Mesothelial cell of epicardium (in vitro differentiated cells): ENCODE measurements at regions not wholly inside any gene's neighbourhood (a gene's known extent, or its start where the extent isn't known, plus 50 kb on each side); places are given as distances from the start of the nearest gene placed in this dataset.

ENCODE experiments used
- DNase-seq, 2 experiments: peaks; one replicate each; pipeline ENCODE4 v3.0.0; 2021; ENCODE audit warnings: low spot score in 2 of 2; ENCODE audit not compliant: unreplicated experiment in 2 of 2
- H3K27ac Mint-ChIP-seq: 2 replicates; pipeline ENCODE4 v1.8.0; 2021; ENCODE audit warnings: mixed read lengths
- H3K27me3 Mint-ChIP-seq: 2 replicates; pipeline ENCODE4 v1.8.0; 2021; ENCODE audit warnings: low read depth, mixed read lengths
- H3K36me3 Mint-ChIP-seq: 2 replicates; pipeline ENCODE4 v1.8.0; 2021; ENCODE audit warnings: mixed read lengths
- H3K4me1 Mint-ChIP-seq: 2 replicates; pipeline ENCODE4 v1.8.0; 2021; ENCODE audit warnings: mixed read lengths
- H3K4me3 Mint-ChIP-seq: 2 replicates; pipeline ENCODE4 v1.8.0; 2021; ENCODE audit warnings: mild to moderate bottlenecking, moderate library complexity, mixed read lengths
- H3K9me3 Mint-ChIP-seq: 2 replicates; pipeline ENCODE4 v1.8.0; 2021; ENCODE audit warnings: mixed read lengths
- TF ChIP-seq, protein P1 (sequence below): fragments of 200-600 bp; sonication (generic); IDR thresholded peaks from one replicate; pipeline ENCODE4 v1.5.0; 2021; ENCODE audit warnings: antibody characterized with exemption; ENCODE audit not compliant: unreplicated experiment

DNA sequence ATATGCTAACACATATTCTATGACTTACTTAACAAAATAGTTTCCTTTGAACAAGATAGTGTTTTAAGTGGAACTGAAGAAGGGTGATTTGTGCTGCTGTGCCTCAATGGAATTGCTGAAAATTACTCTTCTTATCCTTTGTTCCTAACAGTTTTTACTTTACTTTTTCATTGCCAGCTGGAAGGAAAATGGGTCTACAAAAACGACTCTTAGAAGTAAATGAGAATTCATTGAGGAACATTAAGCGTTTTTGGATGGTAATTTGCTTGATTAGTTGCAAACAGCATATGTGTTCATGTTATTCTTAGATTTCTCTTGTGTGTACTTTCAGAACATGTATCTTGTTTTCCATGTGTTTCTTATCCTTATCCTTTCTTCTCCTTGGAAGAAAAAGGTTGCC lies 170.4 kb upstream of the VEGFC start:
- H3K36me3 Mint-ChIP-seq: no peaks in the 10 kb centered on the region
- no peak for DNase-seq

DNA sequence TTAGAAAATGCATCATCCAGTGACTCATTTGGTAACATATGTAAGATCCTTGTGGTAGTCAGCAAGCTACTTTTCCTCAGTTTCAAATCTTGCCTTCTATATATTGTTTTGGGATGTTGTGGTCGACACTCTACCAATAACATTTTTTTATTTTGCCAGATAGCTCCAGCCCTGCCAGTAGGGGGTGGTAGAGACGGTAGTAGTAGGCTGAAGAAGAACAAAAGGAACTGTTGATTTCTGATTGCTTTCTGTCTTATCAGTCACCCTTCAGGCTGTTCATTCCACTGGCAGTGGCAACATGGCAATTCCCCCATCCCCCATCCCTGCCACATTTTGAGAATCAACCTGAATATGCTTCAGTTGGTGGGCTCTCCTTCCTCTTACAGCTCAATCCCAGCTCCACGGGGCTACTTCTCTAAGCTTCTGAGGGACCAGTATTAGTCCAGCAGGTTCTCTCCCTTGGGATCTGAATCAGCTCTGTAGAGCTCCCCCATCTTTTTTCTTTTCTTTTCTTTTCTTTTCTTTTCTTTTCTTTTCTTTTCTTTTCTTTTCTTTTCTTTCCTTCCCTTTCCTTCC lies 171.5 kb upstream of the VEGFC start:
- Mint-ChIP-seq H3K27me3 (peaks cover 2% of the 10 kb centered on the region), H3K9me3 (no peaks in the 10 kb centered on the region), H3K4me1 (peaks cover 10% of the 10 kb centered on the region), H3K27ac (no peak overlapping the region), H3K4me3 (no peak overlapping the region), H3K36me3 (no peaks in the 10 kb centered on the region)
- TF ChIP-seq, protein P1, sequence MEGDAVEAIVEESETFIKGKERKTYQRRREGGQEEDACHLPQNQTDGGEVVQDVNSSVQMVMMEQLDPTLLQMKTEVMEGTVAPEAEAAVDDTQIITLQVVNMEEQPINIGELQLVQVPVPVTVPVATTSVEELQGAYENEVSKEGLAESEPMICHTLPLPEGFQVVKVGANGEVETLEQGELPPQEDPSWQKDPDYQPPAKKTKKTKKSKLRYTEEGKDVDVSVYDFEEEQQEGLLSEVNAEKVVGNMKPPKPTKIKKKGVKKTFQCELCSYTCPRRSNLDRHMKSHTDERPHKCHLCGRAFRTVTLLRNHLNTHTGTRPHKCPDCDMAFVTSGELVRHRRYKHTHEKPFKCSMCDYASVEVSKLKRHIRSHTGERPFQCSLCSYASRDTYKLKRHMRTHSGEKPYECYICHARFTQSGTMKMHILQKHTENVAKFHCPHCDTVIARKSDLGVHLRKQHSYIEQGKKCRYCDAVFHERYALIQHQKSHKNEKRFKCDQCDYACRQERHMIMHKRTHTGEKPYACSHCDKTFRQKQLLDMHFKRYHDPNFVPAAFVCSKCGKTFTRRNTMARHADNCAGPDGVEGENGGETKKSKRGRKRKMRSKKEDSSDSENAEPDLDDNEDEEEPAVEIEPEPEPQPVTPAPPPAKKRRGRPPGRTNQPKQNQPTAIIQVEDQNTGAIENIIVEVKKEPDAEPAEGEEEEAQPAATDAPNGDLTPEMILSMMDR: no peak
- DNase-seq: no peak

More for the DNA sequence above, 170.4 kb upstream of the VEGFC start:
- H3K27ac Mint-ChIP-seq: no peak overlapping the region
- TF ChIP-seq, protein P1: no peak
- H3K4me3 Mint-ChIP-seq: no peak overlapping the region
- H3K27me3 Mint-ChIP-seq: no peaks in the 10 kb centered on the region
- no peaks in the 10 kb centered on the region for H3K9me3 Mint-ChIP-seq
- H3K4me1 Mint-ChIP-seq: peaks cover 10% of the 10 kb centered on the region

DNA sequence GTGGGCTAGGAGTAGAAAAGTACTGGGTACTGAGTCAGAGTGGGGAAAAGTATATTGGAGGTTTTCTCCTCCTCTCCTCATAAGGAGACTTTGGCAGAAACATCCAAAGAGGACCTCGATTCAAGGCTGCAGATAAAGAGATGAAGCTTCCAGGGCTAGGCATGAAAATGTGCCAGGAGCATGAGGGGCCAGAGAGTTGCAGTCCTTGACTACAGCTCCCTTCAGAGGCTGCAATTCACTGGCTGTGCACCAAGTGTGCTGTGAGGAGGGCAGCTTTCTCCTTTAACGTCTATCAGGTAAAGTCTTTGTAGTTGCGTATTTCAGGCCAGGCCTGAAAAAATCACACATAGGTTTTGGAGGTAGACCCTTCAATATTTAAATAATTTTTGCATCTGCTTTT lies 174.9 kb upstream of the VEGFC start:
- peaks cover 3% of the 10 kb centered on the region for H3K27me3 Mint-ChIP-seq
- TF ChIP-seq, protein P1: no peak
- DNase-seq: no peak
- no peaks in the 10 kb centered on the region for H3K9me3 Mint-ChIP-seq
- H3K27ac Mint-ChIP-seq: no peak overlapping the region
- no peaks in the 10 kb centered on the region for H3K36me3 Mint-ChIP-seq
- peaks cover 10% of the 10 kb centered on the region for H3K4me1 Mint-ChIP-seq
- H3K4me3 Mint-ChIP-seq: no peak overlapping the region

DNA sequence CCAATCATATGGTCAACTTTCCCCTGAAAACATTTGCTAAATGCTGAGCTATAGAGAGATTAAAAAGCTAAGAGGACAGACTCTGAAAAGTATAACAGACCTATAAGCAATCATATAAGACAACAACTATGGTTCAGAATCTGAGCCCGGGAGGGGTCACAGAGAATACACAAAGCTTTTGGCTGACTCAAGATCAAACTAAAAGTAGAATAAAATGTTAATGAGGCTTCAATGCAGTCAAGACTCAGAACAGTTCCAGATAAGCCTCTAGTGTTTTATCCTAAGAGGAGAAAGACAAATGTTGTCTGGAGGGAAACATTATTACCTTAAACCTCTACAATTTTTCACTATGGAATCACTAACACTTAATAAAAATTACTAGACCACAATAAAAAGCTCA lies 175.4 kb upstream of the VEGFC start:
- Mint-ChIP-seq H3K36me3 (no peaks in the 10 kb centered on the region), H3K4me1 (peaks cover 10% of the 10 kb centered on the region), H3K27ac (peak overlapping the region; percentile 24), H3K27me3 (peaks cover 4% of the 10 kb centered on the region), H3K4me3 (no peak overlapping the region), H3K9me3 (no peaks in the 10 kb centered on the region)
- TF ChIP-seq, protein P1: no peak
- DNase-seq: no peak

DNA sequence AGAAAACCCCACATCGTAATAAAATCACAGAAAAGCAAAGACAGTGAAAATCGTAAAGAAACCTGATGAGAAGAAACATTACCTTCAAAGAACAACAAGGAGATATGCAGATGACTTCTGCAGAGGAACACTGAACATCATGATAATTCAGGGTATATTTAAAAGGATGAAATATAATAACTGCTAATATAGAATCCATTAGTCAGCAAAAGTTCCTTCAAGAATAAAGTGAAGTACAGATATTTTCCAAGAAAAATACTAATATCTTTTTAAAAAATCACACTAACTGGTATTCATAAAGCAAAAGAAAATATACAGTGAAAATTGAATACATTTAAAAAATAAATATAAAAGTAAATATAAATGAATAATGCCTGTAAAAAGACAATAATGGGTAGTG lies 176.3 kb upstream of the VEGFC start:
- H3K36me3 Mint-ChIP-seq: no peaks in the 10 kb centered on the region
- H3K27ac Mint-ChIP-seq: no peak overlapping the region
- H3K9me3 Mint-ChIP-seq: no peaks in the 10 kb centered on the region
- H3K27me3 Mint-ChIP-seq: peaks cover 4% of the 10 kb centered on the region
- no peak for DNase-seq
- H3K4me1 Mint-ChIP-seq: peaks cover 10% of the 10 kb centered on the region
- TF ChIP-seq, protein P1: no peak
- no peak overlapping the region for H3K4me3 Mint-ChIP-seq

DNA sequence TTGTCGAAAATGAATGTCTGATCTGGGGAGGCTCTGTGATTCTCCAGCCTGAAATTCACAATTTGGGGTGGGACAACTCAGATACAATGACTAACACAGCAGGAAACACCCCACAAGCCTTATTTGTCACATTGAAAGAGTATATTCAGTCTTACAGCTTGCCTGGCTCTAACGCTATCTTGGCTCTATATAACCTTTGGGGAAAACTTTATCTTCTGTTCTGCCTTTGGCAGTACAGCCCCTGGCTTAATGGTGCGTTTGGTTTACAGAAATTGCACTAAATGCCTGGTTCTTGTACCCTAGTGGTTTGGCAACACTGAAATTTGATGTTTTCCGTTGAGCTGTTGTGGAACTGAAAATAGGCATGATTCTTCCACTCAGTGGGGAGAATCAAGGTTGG lies 178.1 kb upstream of the VEGFC start:
- no peak overlapping the region for H3K27ac Mint-ChIP-seq
- H3K27me3 Mint-ChIP-seq: peaks cover 9% of the 10 kb centered on the region
- peaks cover 3% of the 10 kb centered on the region for H3K9me3 Mint-ChIP-seq
- TF ChIP-seq, protein P1: no peak
- H3K4me1 Mint-ChIP-seq: peaks cover 10% of the 10 kb centered on the region
- H3K4me3 Mint-ChIP-seq: no peak overlapping the region
- no peak for DNase-seq
- no peaks in the 10 kb centered on the region for H3K36me3 Mint-ChIP-seq
